Adrenal gland (tissue), 9 donors: ENCODE measurements at regions not wholly inside any gene's neighbourhood (a gene's known extent, or its start where the extent isn't known, plus 50 kb on each side); places are given as distances from the start of the nearest gene placed in this dataset.

Experiments used
- DNase-seq, 7 donors: peaks; one replicate each; pipeline ENCODE4 v3.0.0-alpha.2; 2019 to 2020
- H3K27ac ChIP-seq, 5 donors: fragments of 200-600 bp; sonication (generic) in 4 of 5; 1 replicate in 3 of 5; 2 replicates in 2 of 5; pipeline versions ENCODE4 v1.5.1 to v1.8.0; 2016 to 2020; ENCODE audit warnings: mild to moderate bottlenecking in 1 of 5
- H3K27me3 ChIP-seq: fragments of 200-600 bp; 2 replicates; pipeline ENCODE4 v1.8.0; 2021
- H3K36me3 ChIP-seq, 2 donors: fragments of 200-600 bp; replicated peaks in 1 of 2; 1 replicate in 1 of 2; 2 replicates in 1 of 2; pipeline versions ENCODE4 v1.5.1 to v1.8.0; 2018 to 2022
- H3K4me1 ChIP-seq, 2 donors: fragments of 200-600 bp; replicated peaks in 1 of 2; 1 replicate in 1 of 2; 2 replicates in 1 of 2; pipeline versions ENCODE4 v1.5.1 to v1.8.0; 2018 to 2021
- H3K4me3 ChIP-seq, 4 donors: fragments of 200-600 bp; sonication (generic) in 3 of 4; one replicate each; pipeline ENCODE4 v1.5.1; 2016 to 2018
- H3K9me3 ChIP-seq, 3 donors: fragments of 200-600 bp; sonication (generic) in 1 of 3; replicated peaks in 1 of 3; 1 replicate in 2 of 3; 2 replicates in 1 of 3; pipeline versions ENCODE4 v1.5.1 to v1.8.0; 2016 to 2021
- POLR2A ChIP-seq, 2 donors: fragments of 450-650 bp; IDR thresholded peaks; one replicate each; pipeline ENCODE4 v1.6.1; 2017; ENCODE audit warnings: antibody characterized with exemption in 2 of 2, mild to moderate bottlenecking in 2 of 2, moderate library complexity in 1 of 2
- WGBS, 4 donors: extraction: QIAGEN DNeasy Blood & Tissue Kit in 2 of 4; methylation state at CpG; one replicate each; pipeline versions ENCODE4 v1.1.5 to v1.1.7; 2013 to 2017; 5-methylcytosine and 5-hydroxymethylcytosine counted together
- intact Hi-C, 2 donors: fragments of 100-400 bp; cut with DNase I; formaldehyde crosslinking; loops; one replicate each; pipeline versions ENCODE4 v1.14.1 to v1.15.0; 2022 to 2023
- TF ChIP-seq, protein P1 (sequence below), 6 experiments: fragments of 450-650 bp in 4 of 6; fragments of 200-600 bp in 2 of 6; sonication (generic) in 1 of 6; IDR thresholded peaks; 1 replicate in 5 of 6; 2 replicates in 1 of 6; pipeline versions ENCODE4 v1.5.1 to v1.8.0; 2016 to 2021; ENCODE audit warnings: antibody characterized with exemption in 6 of 6, mild to moderate bottlenecking in 2 of 6, moderate library complexity in 1 of 6
- donor health status: healthy with polysubstance abuse.
- donor health status: Bipolar disorder and iron deficiency.
- donor health status: DM: yes; HTN: yes; CAD: no.
- donor health status: DM: no; HTN: no; CAD: no.
- donor health status: DM: no; HTN: no; CAD: no.

GRCh38 chr6:118367314-118367713 lies 180.8 kb upstream of the PLN start:
- intact Hi-C loops = no loop called here
- Histone ChIP-seq H3K27me3 (no peaks in the 10 kb centered on the region), H3K36me3 (no peaks in the 10 kb centered on the region), H3K4me1 (peaks cover 0 to 6% of the 10 kb centered on the region in 2 donors), H3K4me3 (no peak overlapping the region), H3K27ac (no peak overlapping the region), H3K9me3 (peaks cover 0 to 4% (median 0%) of the 10 kb centered on the region in 3 donors)
- TF ChIP-seq, protein P1, sequence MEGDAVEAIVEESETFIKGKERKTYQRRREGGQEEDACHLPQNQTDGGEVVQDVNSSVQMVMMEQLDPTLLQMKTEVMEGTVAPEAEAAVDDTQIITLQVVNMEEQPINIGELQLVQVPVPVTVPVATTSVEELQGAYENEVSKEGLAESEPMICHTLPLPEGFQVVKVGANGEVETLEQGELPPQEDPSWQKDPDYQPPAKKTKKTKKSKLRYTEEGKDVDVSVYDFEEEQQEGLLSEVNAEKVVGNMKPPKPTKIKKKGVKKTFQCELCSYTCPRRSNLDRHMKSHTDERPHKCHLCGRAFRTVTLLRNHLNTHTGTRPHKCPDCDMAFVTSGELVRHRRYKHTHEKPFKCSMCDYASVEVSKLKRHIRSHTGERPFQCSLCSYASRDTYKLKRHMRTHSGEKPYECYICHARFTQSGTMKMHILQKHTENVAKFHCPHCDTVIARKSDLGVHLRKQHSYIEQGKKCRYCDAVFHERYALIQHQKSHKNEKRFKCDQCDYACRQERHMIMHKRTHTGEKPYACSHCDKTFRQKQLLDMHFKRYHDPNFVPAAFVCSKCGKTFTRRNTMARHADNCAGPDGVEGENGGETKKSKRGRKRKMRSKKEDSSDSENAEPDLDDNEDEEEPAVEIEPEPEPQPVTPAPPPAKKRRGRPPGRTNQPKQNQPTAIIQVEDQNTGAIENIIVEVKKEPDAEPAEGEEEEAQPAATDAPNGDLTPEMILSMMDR (IDR thresholded peaks at IDR 0.05) = no peak
- no peak for TF ChIP-seq POLR2A (IDR thresholded peaks at IDR 0.05)
- no peak for DNase-seq

- intact Hi-C loops = no loop called here
- no peaks in the 10 kb centered on the region for H3K36me3 ChIP-seq
- peaks cover 0 to 13% of the 10 kb centered on the region in 2 donors for H3K4me1 ChIP-seq
- no peaks in the 10 kb centered on the region for H3K27me3 ChIP-seq
- no peak overlapping the region for H3K27ac ChIP-seq
- peaks cover 0 to 4% (median 0%) of the 10 kb centered on the region in 3 donors for H3K9me3 ChIP-seq
- H3K4me3 ChIP-seq = no peak overlapping the region
- WGBS, 4 donors = 84 to 94% (median 91%) methylated on average over 3 of the region's 3 CpGs
- no peak for DNase-seq
- TF ChIP-seq, protein P1 (IDR thresholded peaks at IDR 0.05) = no peak
- TF ChIP-seq POLR2A (IDR thresholded peaks at IDR 0.05) = no peak
Observed at GRCh38 chr6:118370722-118371121, 177.4 kb upstream of the PLN start.

DNA sequence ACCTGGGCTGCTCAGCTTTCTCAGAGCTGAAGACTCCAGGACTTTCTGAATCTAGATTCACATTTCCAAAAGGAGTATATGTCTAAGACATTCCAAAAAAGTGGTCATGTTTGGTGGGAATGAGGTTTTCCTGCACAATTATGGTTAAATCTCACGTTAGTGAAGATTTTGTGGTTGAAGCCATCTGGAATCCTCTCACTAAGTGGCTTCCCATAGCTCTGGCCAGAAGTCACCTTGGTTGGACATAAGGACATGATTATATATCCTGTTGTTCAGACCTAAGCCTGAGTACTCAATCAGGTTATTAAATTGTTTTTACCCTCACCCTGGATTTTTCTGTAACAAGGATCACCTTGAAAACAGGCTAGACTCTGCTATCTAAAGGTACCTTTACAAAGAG lies 176.1 kb upstream of the PLN start:
- WGBS, 4 donors = 64 to 86% (median 75%) methylated on average over 1 of the region's 1 CpG

DNA sequence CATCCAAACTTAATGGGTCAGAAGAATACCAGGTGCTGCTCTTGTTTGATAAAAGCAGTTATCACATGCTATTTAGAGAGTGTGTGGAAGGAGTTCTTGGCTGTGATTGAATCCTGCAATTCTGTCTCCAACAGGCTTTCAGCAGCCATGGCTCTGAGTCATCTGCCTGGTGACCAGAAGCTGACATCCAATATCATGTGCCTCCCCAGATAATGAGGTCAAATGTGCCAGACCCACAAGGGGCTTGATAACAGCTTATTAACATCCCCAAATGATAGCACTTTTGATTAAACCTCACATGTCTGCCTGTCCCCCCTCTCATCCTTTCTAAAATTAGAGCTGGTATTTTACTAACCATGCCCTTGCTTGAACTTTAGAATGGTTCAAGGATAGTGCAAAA lies 175.7 kb upstream of the PLN start:
- intact Hi-C loops = no loop called here
- H3K4me1 ChIP-seq = peaks cover 0 to 13% of the 10 kb centered on the region in 2 donors
- TF ChIP-seq, protein P1 (IDR thresholded peaks at IDR 0.05) = no peak
- TF ChIP-seq POLR2A (IDR thresholded peaks at IDR 0.05) = no peak
- H3K27ac ChIP-seq = peak overlapping the region in 3 of 5 donors; percentile 41 to 70 (median 44)
- peaks cover 0 to 4% (median 0%) of the 10 kb centered on the region in 3 donors for H3K9me3 ChIP-seq
- DNase-seq = peak; percentile 47 to 82 (median 77)
- no peaks in the 10 kb centered on the region for H3K27me3 ChIP-seq
- H3K36me3 ChIP-seq = no peaks in the 10 kb centered on the region
- no peak overlapping the region for H3K4me3 ChIP-seq

More for the DNA sequence above, 176.1 kb upstream of the PLN start:
- peaks cover 0 to 4% (median 0%) of the 10 kb centered on the region in 3 donors for H3K9me3 ChIP-seq
- H3K27ac ChIP-seq = peak overlapping the region in 2 of 5 donors; percentile 26 to 70
- no peak for DNase-seq
- no peak overlapping the region for H3K4me3 ChIP-seq
- peaks cover 0 to 13% of the 10 kb centered on the region in 2 donors for H3K4me1 ChIP-seq
- H3K27me3 ChIP-seq = no peaks in the 10 kb centered on the region
- no peaks in the 10 kb centered on the region for H3K36me3 ChIP-seq
- intact Hi-C loops = no loop called here
- TF ChIP-seq, protein P1 (IDR thresholded peaks at IDR 0.05) = no peak
- TF ChIP-seq POLR2A (IDR thresholded peaks at IDR 0.05) = no peak
